Endothelial cell of umbilical vein (primary cell): ENCODE measurements at regions not wholly inside any gene's neighbourhood (a gene's known extent, or its start where the extent isn't known, plus 50 kb on each side); places are given as distances from the start of the nearest gene placed in this dataset.

ENCODE experiments used
- BruUV-seq: library from RNA; stranded (reverse); fragments of 400-500 nt; replicated peaks from 2 replicates; lab custom pipeline; 2021; lab: Mats Ljungman, UMichigan
- CTCF ChIA-PET: fragments of 300-600, 350-600 bp; sonication (Branson Sonifier 250); formaldehyde crosslinking; loops from one replicate; lab custom pipeline; 2021; ENCODE audit warnings: antibody characterized with exemption, inconsistent platforms; lab: Charles Lee
- POLR2A ChIA-PET: fragments of 300-600, 350-600 bp; sonication (Branson Sonifier 250); formaldehyde crosslinking; loops from one replicate; lab custom pipeline; 2021; ENCODE audit warnings: antibody characterized with exemption, inconsistent platforms; lab: Charles Lee
- DNase-seq: peaks from one replicate; pipeline ENCODE4 v3.0.0-alpha.2; 2011; ENCODE audit warnings: low read depth, low spot score
- FAIRE-seq: peaks from 2 replicates; lab custom pipeline; 2011; peaks lifted over from hg19 to GRCh38; lab: Jason Lieb, UNC
- H2AFZ ChIP-seq: 2 replicates; pipeline ENCODE4 v1.6.0; 2012; ENCODE audit warnings: low read depth, low read length, control low read depth, inconsistent platforms
- H3K27ac ChIP-seq: 2 replicates; pipeline ENCODE4 v1.5.1; 2011; ENCODE audit warnings: low read depth, mild to moderate bottlenecking, control low read depth, low read length, moderate library complexity; ENCODE audit not compliant: insufficient read depth
- H3K27me3 ChIP-seq, 2 experiments: 2 replicates each; pipeline versions ENCODE4 v1.6.0 to v1.6.1; 2011; ENCODE audit warnings: low read length in 2 of 2, mixed read lengths in 1 of 2; ENCODE audit not compliant: control insufficient read depth in 2 of 2, insufficient read depth in 2 of 2
- H3K36me3 ChIP-seq, 2 experiments: 2 replicates in 1 of 2; 3 replicates in 1 of 2; pipeline ENCODE4 v1.5.1; 2011; ENCODE audit warnings: low read length in 2 of 2, mild to moderate bottlenecking in 1 of 2, moderate library complexity in 1 of 2; ENCODE audit not compliant: control insufficient read depth in 2 of 2, insufficient read depth in 2 of 2; ENCODE audit errors: extremely low read depth in 1 of 2
- H3K4me1 ChIP-seq: 3 replicates; pipeline ENCODE4 v1.5.1; 2011; ENCODE audit warnings: mild to moderate bottlenecking, low read length; ENCODE audit not compliant: control insufficient read depth, insufficient read depth; ENCODE audit errors: extremely low read depth
- H3K4me2 ChIP-seq: 2 replicates; pipeline ENCODE4 v1.6.1; 2011; ENCODE audit warnings: low read length, control low read depth, mixed read lengths; ENCODE audit not compliant: insufficient read depth
- H3K4me3 ChIP-seq, 3 experiments: fragments of 200-600 bp in 1 of 3; sonication (generic), shearing (Covaris generic) in 1 of 3; replicated peaks in 1 of 3; 2 replicates each; pipeline ENCODE4 v1.5.1; 2011 to 2016; ENCODE audit warnings: control low read depth in 3 of 3, low read length in 3 of 3, mild to moderate bottlenecking in 2 of 3, inconsistent platforms in 1 of 3, low read depth in 1 of 3, moderate library complexity in 1 of 3; ENCODE audit not compliant: insufficient read depth in 1 of 3
- H3K79me2 ChIP-seq: 2 replicates; pipeline ENCODE4 v1.6.0; 2012; ENCODE audit warnings: low read length, inconsistent platforms; ENCODE audit not compliant: control insufficient read depth, insufficient read depth
- H3K9ac ChIP-seq: replicated peaks from 2 replicates; pipeline ENCODE3; 2011; ENCODE audit warnings: low read length, control low read depth; ENCODE audit not compliant: insufficient read depth; ENCODE audit errors: extremely low read depth
- H3K9me1 ChIP-seq: replicated peaks from 3 replicates; pipeline ENCODE4 v1.6.0; 2011; ENCODE audit warnings: mild to moderate bottlenecking, low read length; ENCODE audit not compliant: control insufficient read depth, insufficient read depth; ENCODE audit errors: extremely low read depth
- H3K9me3 ChIP-seq: replicated peaks from 2 replicates; pipeline ENCODE4 v1.5.1; 2012; ENCODE audit warnings: low read length, inconsistent platforms; ENCODE audit not compliant: control insufficient read depth, insufficient read depth
- H4K20me1 ChIP-seq: replicated peaks from 2 replicates; pipeline ENCODE3; 2011; ENCODE audit warnings: mild to moderate bottlenecking, low read length; ENCODE audit not compliant: control insufficient read depth, insufficient read depth; ENCODE audit errors: extremely low read depth
- EZH2 ChIP-seq: IDR thresholded peaks from 2 replicates; pipeline ENCODE4 v1.6.1; 2012; ENCODE audit warnings: borderline replicate concordance, low read depth, mild to moderate bottlenecking, moderate library complexity, low read length, inconsistent platforms; ENCODE audit not compliant: severe bottlenecking
- FOS ChIP-seq: IDR thresholded peaks from 2 replicates; pipeline ENCODE4 v1.6.1; 2011; ENCODE audit warnings: mild to moderate bottlenecking, low read length, moderate library complexity, borderline replicate concordance; ENCODE audit not compliant: insufficient read depth
- GATA2 ChIP-seq: IDR thresholded peaks from 2 replicates; pipeline ENCODE4 v1.7.0; 2011; ENCODE audit warnings: low read depth, mild to moderate bottlenecking, moderate library complexity, mixed read lengths, low read length; ENCODE audit not compliant: insufficient read length, insufficient read depth
- JUN ChIP-seq: IDR thresholded peaks from 2 replicates; pipeline ENCODE4 v1.6.1; 2011; ENCODE audit warnings: borderline replicate concordance, low read depth; ENCODE audit not compliant: insufficient read length, insufficient read depth
- MAX ChIP-seq: IDR thresholded peaks from 2 replicates; pipeline ENCODE4 v1.6.1; 2011; ENCODE audit not compliant: insufficient read depth, insufficient read length
- MYC ChIP-seq: IDR thresholded peaks from one replicate; pipeline ENCODE4 v1.6.1; 2011; ENCODE audit warnings: mild to moderate bottlenecking, low read depth, low read length
- POLR2A ChIP-seq: IDR thresholded peaks from 2 replicates; pipeline ENCODE4 v1.6.1; 2012; ENCODE audit warnings: low read depth, mild to moderate bottlenecking, control low read depth, low read length
- POLR2AphosphoS5 ChIP-seq: IDR thresholded peaks from 2 replicates; pipeline ENCODE4 v1.6.1; 2012; ENCODE audit warnings: low read depth, mild to moderate bottlenecking, control low read depth, low read length, moderate library complexity; ENCODE audit not compliant: insufficient read depth
- dilution Hi-C: fragments of 300-500 bp; cut with MboI; formaldehyde crosslinking; loops from one replicate; pipeline ENCODE4 v1.15.0; 2019; ENCODE audit warnings: low sequenced_read_pairs; ENCODE audit not compliant: extremely low pct_ligation_motif_present
- intact Hi-C: fragments of 100-400 bp; cut with micrococcal nuclease; formaldehyde crosslinking; loops from one replicate; pipeline ENCODE4 v1.10.0; 2022
- TF ChIP-seq, protein P1 (sequence below), 2 donors: IDR thresholded peaks; 1 replicate in 1 of 2; 2 replicates in 1 of 2; pipeline ENCODE4 v1.5.1; 2011; ENCODE audit warnings: low read length in 2 of 2, mild to moderate bottlenecking in 2 of 2, moderate library complexity in 2 of 2, control low read depth in 1 of 2, inconsistent platforms in 1 of 2, low read depth in 1 of 2; ENCODE audit not compliant: insufficient read depth in 1 of 2; ENCODE audit errors: extremely low read depth in 1 of 2

- Histone ChIP-seq H4K20me1 (no peaks in the 10 kb centered on the region), H3K4me2 (no peak overlapping the region), H2AFZ (no peak overlapping the region), H3K27me3 (no peaks in the 10 kb centered on the region), H3K79me2 (no peaks in the 10 kb centered on the region), H3K9me1 (no peaks in the 10 kb centered on the region), H3K9me3 (no peaks in the 10 kb centered on the region), H3K4me3 (no peak overlapping the region), H3K9ac (no peak overlapping the region), H3K4me1 (peaks cover 4% of the 10 kb centered on the region), H3K27ac (no peak overlapping the region), H3K36me3 (no peaks in the 10 kb centered on the region)
- POLR2A ChIA-PET, result no interaction called here
- DNase-seq, result no peak
- TF ChIP-seq FOS (no peak), JUN (no peak), MAX (no peak), GATA2 (no peak), POLR2AphosphoS5 (no peak), EZH2 (no peak), MYC (no peak), POLR2A (no peak)
- TF ChIP-seq, protein P1, sequence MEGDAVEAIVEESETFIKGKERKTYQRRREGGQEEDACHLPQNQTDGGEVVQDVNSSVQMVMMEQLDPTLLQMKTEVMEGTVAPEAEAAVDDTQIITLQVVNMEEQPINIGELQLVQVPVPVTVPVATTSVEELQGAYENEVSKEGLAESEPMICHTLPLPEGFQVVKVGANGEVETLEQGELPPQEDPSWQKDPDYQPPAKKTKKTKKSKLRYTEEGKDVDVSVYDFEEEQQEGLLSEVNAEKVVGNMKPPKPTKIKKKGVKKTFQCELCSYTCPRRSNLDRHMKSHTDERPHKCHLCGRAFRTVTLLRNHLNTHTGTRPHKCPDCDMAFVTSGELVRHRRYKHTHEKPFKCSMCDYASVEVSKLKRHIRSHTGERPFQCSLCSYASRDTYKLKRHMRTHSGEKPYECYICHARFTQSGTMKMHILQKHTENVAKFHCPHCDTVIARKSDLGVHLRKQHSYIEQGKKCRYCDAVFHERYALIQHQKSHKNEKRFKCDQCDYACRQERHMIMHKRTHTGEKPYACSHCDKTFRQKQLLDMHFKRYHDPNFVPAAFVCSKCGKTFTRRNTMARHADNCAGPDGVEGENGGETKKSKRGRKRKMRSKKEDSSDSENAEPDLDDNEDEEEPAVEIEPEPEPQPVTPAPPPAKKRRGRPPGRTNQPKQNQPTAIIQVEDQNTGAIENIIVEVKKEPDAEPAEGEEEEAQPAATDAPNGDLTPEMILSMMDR (IDR thresholded peaks at IDR 0.05; ENCODE audit: extremely low read depth in 1 of 2, insufficient read depth in 1 of 2, low read depth in 1 of 2, low read length in 2 of 2), result no peak
- intact Hi-C loops (no loop called here), dilution Hi-C loops (no loop called here)
- BruUV-seq, result no TSS peak
- CTCF ChIA-PET, result no interaction called here
- FAIRE-seq, result no peak
Measured at GRCh38 chr4:14920237-14920636, 82.0 kb upstream of the CPEB2 start.
